K562 (cell line): ENCODE measurements at regions not wholly inside any gene's neighbourhood (a gene's known extent, or its start where the extent isn't known, plus 50 kb on each side); places are given as distances from the start of the nearest gene placed in this dataset.

ENCODE experiments used
- ATAC-seq: fragments of 200-7000 bp; cut with Tn5 transposase; 3 replicates; pipeline ENCODE4 v1.9.1; 2020; ENCODE audit warnings: moderate library complexity
- BruUV-seq: library from RNA; stranded (reverse); fragments of 400-500 nt; replicated peaks from 2 replicates; lab custom pipeline; 2021; lab: Mats Ljungman, UMichigan
- CTCF ChIA-PET: fragments of 300-600 bp; formaldehyde crosslinking; extraction: SDS; loops from one replicate; lab custom pipeline; 2021; ENCODE audit warnings: low intra/inter-chr PET ratio; lab: Yijun Ruan, JAX
- POLR2A ChIA-PET: fragments of 300-600, 350-650 bp; sonication (Branson Sonifier 250); formaldehyde crosslinking; extraction: SDS; loops from one replicate; lab custom pipeline; 2021; ENCODE audit warnings: antibody characterized with exemption, inconsistent platforms; lab: Yijun Ruan, JAX
- DNase-seq, 4 experiments: peaks; one replicate each; pipeline versions ENCODE4 v3.0.0 to v3.0.0-alpha.2; 2011 to 2018; ENCODE audit warnings: low spot score in 3 of 4, mixed read lengths in 3 of 4; ENCODE audit errors: extremely low read depth in 1 of 4
- FAIRE-seq: peaks from 2 replicates; lab custom pipeline; 2011; peaks lifted over from hg19 to GRCh38; lab: Jason Lieb, UNC
- H2AFZ ChIP-seq: 2 replicates; pipeline ENCODE4 v1.6.0; 2011; ENCODE audit warnings: low read depth, low read length, control low read depth, inconsistent platforms
- H3K27ac ChIP-seq: fragments of 200-600 bp; 3 replicates; pipeline ENCODE4 v1.8.0; 2011; ENCODE audit warnings: low read depth, mild to moderate bottlenecking, control low read depth, inconsistent platforms, low read length, moderate library complexity, mixed read lengths; ENCODE audit errors: extremely low read depth
- H3K27me3 ChIP-seq, 2 experiments: fragments of 300-600 bp in 1 of 2; 2 replicates in 1 of 2; 3 replicates in 1 of 2; pipeline versions ENCODE4 v1.6.0 to v1.8.0; 2011; ENCODE audit warnings: inconsistent platforms in 2 of 2, low read length in 2 of 2, mild to moderate bottlenecking in 1 of 2, mixed read lengths in 1 of 2, moderate library complexity in 1 of 2; ENCODE audit not compliant: control insufficient read depth in 2 of 2, insufficient read depth in 2 of 2
- H3K36me3 ChIP-seq: fragments of 300-600 bp; 3 replicates; pipeline ENCODE4 v1.8.0; 2011; ENCODE audit warnings: mild to moderate bottlenecking, low read length, inconsistent platforms; ENCODE audit not compliant: control insufficient read depth, insufficient read depth
- H3K4me1 ChIP-seq, 2 experiments: fragments of 200-600 bp in 1 of 2; replicated peaks in 1 of 2; 2 replicates in 1 of 2; 3 replicates in 1 of 2; pipeline versions ENCODE4 v1.5.1 to v1.8.0; 2011; ENCODE audit warnings: inconsistent platforms in 2 of 2, low read length in 2 of 2, mild to moderate bottlenecking in 1 of 2, mixed read lengths in 1 of 2, moderate library complexity in 1 of 2; ENCODE audit not compliant: control insufficient read depth in 2 of 2, insufficient read depth in 2 of 2
- H3K4me2 ChIP-seq: 2 replicates; pipeline ENCODE4 v1.6.1; 2011; ENCODE audit warnings: low read length, control low read depth, inconsistent platforms, mixed read lengths; ENCODE audit not compliant: insufficient read depth
- H3K4me3 ChIP-seq: fragments of 200-600 bp; sonication (generic), shearing (Covaris generic); 2 replicates; pipeline ENCODE4 v1.5.1; 2016; ENCODE audit warnings: control low read depth, inconsistent platforms
- H3K79me2 ChIP-seq: fragments of 200-600 bp; 3 replicates; pipeline ENCODE4 v1.8.0; 2011; ENCODE audit warnings: low read length, inconsistent platforms; ENCODE audit not compliant: control insufficient read depth, insufficient read depth
- H3K9ac ChIP-seq, 2 experiments: 2 replicates each; pipeline versions ENCODE4 v1.6.0 to v1.6.1; 2011; ENCODE audit warnings: low read depth in 2 of 2, low read length in 2 of 2, control low read depth in 1 of 2, inconsistent platforms in 1 of 2, mild to moderate bottlenecking in 1 of 2, mixed read lengths in 1 of 2; ENCODE audit not compliant: insufficient read depth in 1 of 2
- H3K9me1 ChIP-seq: one replicate; pipeline ENCODE4 v1.6.0; 2011; ENCODE audit warnings: inconsistent platforms, mild to moderate bottlenecking, low read length, moderate library complexity; ENCODE audit not compliant: control insufficient read depth, insufficient read depth
- H3K9me3 ChIP-seq: replicated peaks from 2 replicates; pipeline ENCODE4 v1.5.1; 2011; ENCODE audit warnings: low read depth, low read length, inconsistent platforms; ENCODE audit not compliant: control insufficient read depth, insufficient read depth
- H4K20me1 ChIP-seq: replicated peaks from 2 replicates; pipeline ENCODE4 v1.6.1; 2011; ENCODE audit warnings: low read length, inconsistent platforms, mixed read lengths; ENCODE audit not compliant: control insufficient read depth, insufficient read depth
- ESRRA ChIP-seq: fragments of 450-650 bp; IDR thresholded peaks from 2 replicates; pipeline ENCODE4 v1.6.1; 2014; ENCODE audit warnings: low read depth, mild to moderate bottlenecking, moderate library complexity, borderline replicate concordance
- FOXM1 ChIP-seq, 2 experiments: fragments of 450-650 bp in 1 of 2; sonication (generic) in 1 of 2; formaldehyde crosslinking in 1 of 2; IDR thresholded peaks; 2 replicates each; pipeline versions ENCODE4 v1.6.1 to v1.9.0; 2017 to 2022; ENCODE audit warnings: low read depth in 2 of 2, mild to moderate bottlenecking in 2 of 2, missing genetic modification reagents in 1 of 2, moderate library complexity in 1 of 2
- GTF2F1 ChIP-seq: IDR thresholded peaks from 2 replicates; pipeline ENCODE4 v1.6.1; 2011; ENCODE audit warnings: low read depth, low read length, improper control_type of control experiment
- HMBOX1 ChIP-seq: sonication (generic); IDR thresholded peaks from 2 replicates; pipeline ENCODE4 v1.6.1; 2016
- HOXB6 ChIP-seq: fragments of 250-450 bp; sonication (Bioruptor Pico); IDR thresholded peaks from 2 replicates; pipeline ENCODE4 v1.5.1; 2022; ENCODE audit warnings: mild to moderate bottlenecking, borderline replicate concordance
- MECOM ChIP-seq: fragments of 250-450 bp; sonication (Bioruptor Pico); IDR thresholded peaks from 2 replicates; pipeline ENCODE4 v1.8.0; 2022; ENCODE audit warnings: inconsistent platforms
- PCBP1 ChIP-seq: fragments of 200-400 bp; formaldehyde crosslinking; IDR thresholded peaks from 2 replicates; pipeline ENCODE4 v1.6.1; 2018; ENCODE audit warnings: mild to moderate bottlenecking, low read depth, low read length; ENCODE audit not compliant: poor library complexity, severe bottlenecking
- RCOR1 ChIP-seq, 2 experiments: IDR thresholded peaks; 2 replicates each; pipeline ENCODE4 v1.6.1; 2012; ENCODE audit warnings: low read depth in 2 of 2, low read length in 2 of 2, borderline replicate concordance in 1 of 2, improper control_type of control experiment in 1 of 2
- SETDB1 ChIP-seq: IDR thresholded peaks from one replicate; pipeline ENCODE4 v1.6.1; 2012; ENCODE audit warnings: low read length, control low read depth, inconsistent platforms
- SRF ChIP-seq, 2 experiments: fragments of 250-450, 450-650 bp in 1 of 2; sonication (Bioruptor Pico) in 1 of 2; sonication (generic) in 1 of 2; formaldehyde crosslinking; IDR thresholded peaks; 2 replicates each; pipeline versions ENCODE4 v1.5.0 to v1.5.1; 2020 to 2022; ENCODE audit warnings: mild to moderate bottlenecking in 1 of 2, missing genetic modification reagents in 1 of 2
- XRCC4 ChIP-seq: IDR thresholded peaks from one replicate; pipeline ENCODE4 v1.6.1; 2011; ENCODE audit not compliant: insufficient read depth, insufficient read length; ENCODE audit errors: extremely low read depth
- ZNF3 ChIP-seq: fragments of 250-450 bp; sonication (Bioruptor Pico); IDR thresholded peaks from 2 replicates; pipeline ENCODE4 v1.5.0; 2021; ENCODE audit warnings: mild to moderate bottlenecking, moderate library complexity
- ZNF586 ChIP-seq: fragments of 450-650 bp; formaldehyde crosslinking; conservative IDR thresholded peaks from 2 replicates; pipeline ENCODE4 v1.4.0; 2020; ENCODE audit warnings: mild to moderate bottlenecking, moderate library complexity
- ZNF695 ChIP-seq: fragments of 450-650 bp; formaldehyde crosslinking; IDR thresholded peaks from 2 replicates; pipeline ENCODE4 v1.4.0; 2020; ENCODE audit warnings: mild to moderate bottlenecking, moderate library complexity
- WGBS: fragments of 100-300 bp; shearing (Covaris generic); methylation state at CpG from one replicate; pipeline ENCODE4 v1.1.6; 2016; ENCODE audit warnings: low coverage, mixed read lengths; ENCODE audit not compliant: insufficient coverage; ENCODE audit errors: missing lambda C conversion rate; 5-methylcytosine and 5-hydroxymethylcytosine counted together
- in situ Hi-C: fragments of 300-500 bp; cut with MboI; formaldehyde crosslinking; loops from 4 replicates; pipeline ENCODE4 v1.15.0; 2018; ENCODE audit warnings: inconsistent platforms, mixed read lengths
- intact Hi-C: fragments of 100-400 bp; cut with micrococcal nuclease; formaldehyde crosslinking; loops from 2 replicates; pipeline ENCODE4 v1.14.2; 2022
- TF ChIP-seq, protein P1 (sequence below), 2 experiments: fragments of 200-800 bp in 1 of 2; sonication (Bioruptor generic) in 1 of 2; sonication (generic) in 1 of 2; formaldehyde crosslinking in 1 of 2; IDR thresholded peaks in 1 of 2; conservative IDR thresholded peaks in 1 of 2; 2 replicates each; pipeline versions ENCODE4 v1.5.0 to v1.6.1; 2016 to 2020; ENCODE audit warnings: missing compliant biosample characterization in 1 of 2, missing genetic modification characterization in 1 of 2, missing genetic modification reagents in 1 of 2
- TF ChIP-seq, protein P2 (sequence below): fragments of 250-450 bp; sonication (Bioruptor Pico); IDR thresholded peaks from 2 replicates; pipeline ENCODE4 v1.5.0; 2022; ENCODE audit warnings: mild to moderate bottlenecking

DNA sequence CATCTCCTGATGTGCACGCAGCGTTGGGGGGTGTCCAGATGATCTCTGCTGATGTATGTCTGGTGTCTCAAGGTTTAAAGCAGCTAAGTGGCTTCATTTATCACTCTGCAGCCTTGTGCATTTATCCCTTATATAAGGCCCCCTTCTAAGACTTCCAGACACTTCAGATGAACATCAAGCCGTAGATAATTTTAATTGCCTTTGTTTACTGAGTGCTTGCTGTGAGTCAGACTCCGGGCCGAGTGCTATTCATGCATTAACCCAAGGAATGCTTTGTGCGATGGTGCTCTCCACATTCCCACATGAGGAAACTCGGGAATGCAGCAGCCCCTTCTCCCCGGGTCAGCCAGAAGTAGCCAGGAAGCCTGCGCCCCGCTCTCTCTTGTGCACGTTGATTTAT, 328.6 kb upstream of the COBL start:
- H3K4me1 ChIP-seq, result no peaks in the 10 kb centered on the region
- FAIRE-seq, result no peak
- H3K27me3 ChIP-seq, result peaks cover 5 to 23% of the 10 kb centered on the region in 2 experiments; a peak in 4 of 5 replicates

More for the DNA sequence above, 328.6 kb upstream of the COBL start:
- TF ChIP-seq FOXM1 (IDR thresholded peaks at IDR 0.05; ENCODE audit: low read depth) (no peak), FOXM1 (CRISPR knock-in tag; IDR thresholded peaks at IDR 0.05; ENCODE audit: low read depth) (no peak), XRCC4 (no peak), HMBOX1 (no peak), ZNF3 (CRISPR knock-in tag) (no peak), HOXB6 (CRISPR knock-in tag) (no peak), MECOM (CRISPR knock-in tag) (no peak), ZNF695 (CRISPR knock-in tag) (no peak), ZNF586 (CRISPR knock-in tag) (no peak), RCOR1 (IDR thresholded peaks at IDR 0.05; ENCODE audit: borderline replicate concordance in 1 of 2, low read depth in 2 of 2, low read length in 2 of 2) (no peak), ESRRA (no peak), SETDB1 (no peak), GTF2F1 (no peak), SRF (CRISPR knock-in tag; IDR thresholded peaks at IDR 0.05) (no peak), PCBP1 (no peak)
- TF ChIP-seq, protein P1, sequence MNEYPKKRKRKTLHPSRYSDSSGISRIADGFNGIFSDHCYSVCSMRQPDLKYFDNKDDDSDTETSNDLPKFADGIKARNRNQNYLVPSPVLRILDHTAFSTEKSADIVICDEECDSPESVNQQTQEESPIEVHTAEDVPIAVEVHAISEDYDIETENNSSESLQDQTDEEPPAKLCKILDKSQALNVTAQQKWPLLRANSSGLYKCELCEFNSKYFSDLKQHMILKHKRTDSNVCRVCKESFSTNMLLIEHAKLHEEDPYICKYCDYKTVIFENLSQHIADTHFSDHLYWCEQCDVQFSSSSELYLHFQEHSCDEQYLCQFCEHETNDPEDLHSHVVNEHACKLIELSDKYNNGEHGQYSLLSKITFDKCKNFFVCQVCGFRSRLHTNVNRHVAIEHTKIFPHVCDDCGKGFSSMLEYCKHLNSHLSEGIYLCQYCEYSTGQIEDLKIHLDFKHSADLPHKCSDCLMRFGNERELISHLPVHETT (CRISPR knock-in tag; conservative IDR thresholded peaks at IDR 0.05 in 1 of 2, IDR thresholded peaks at IDR 0.05 in 1 of 2), result no peak
- TF ChIP-seq, protein P2, sequence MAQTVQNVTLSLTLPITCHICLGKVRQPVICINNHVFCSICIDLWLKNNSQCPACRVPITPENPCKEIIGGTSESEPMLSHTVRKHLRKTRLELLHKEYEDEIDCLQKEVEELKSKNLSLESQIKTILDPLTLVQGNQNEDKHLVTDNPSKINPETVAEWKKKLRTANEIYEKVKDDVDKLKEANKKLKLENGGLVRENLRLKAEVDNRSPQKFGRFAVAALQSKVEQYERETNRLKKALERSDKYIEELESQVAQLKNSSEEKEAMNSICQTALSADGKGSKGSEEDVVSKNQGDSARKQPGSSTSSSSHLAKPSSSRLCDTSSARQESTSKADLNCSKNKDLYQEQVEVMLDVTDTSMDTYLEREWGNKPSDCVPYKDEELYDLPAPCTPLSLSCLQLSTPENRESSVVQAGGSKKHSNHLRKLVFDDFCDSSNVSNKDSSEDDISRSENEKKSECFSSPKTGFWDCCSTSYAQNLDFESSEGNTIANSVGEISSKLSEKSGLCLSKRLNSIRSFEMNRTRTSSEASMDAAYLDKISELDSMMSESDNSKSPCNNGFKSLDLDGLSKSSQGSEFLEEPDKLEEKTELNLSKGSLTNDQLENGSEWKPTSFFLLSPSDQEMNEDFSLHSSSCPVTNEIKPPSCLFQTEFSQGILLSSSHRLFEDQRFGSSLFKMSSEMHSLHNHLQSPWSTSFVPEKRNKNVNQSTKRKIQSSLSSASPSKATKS, result no peak
- 0% methylated on average over 10 of the region's 11 CpGs for WGBS
- in situ Hi-C loops, result no loop called here
- ChIA-PET CTCF (no interaction called here), POLR2A (no interaction called here)
- no peak overlapping the region for H3K9ac ChIP-seq
- no peaks in the 10 kb centered on the region for H3K9me3 ChIP-seq
- BruUV-seq, result no TSS peak
- no peaks in the 10 kb centered on the region; the same call in 1 of the 2 replicates for H4K20me1 ChIP-seq
- H3K27ac ChIP-seq, result no peak overlapping the region
- H2AFZ ChIP-seq, result no peak overlapping the region
- ATAC-seq (no peak), DNase-seq (no peak)
- H3K4me3 ChIP-seq, result no peak overlapping the region
- intact Hi-C loops, result no loop called here
- no peaks in the 10 kb centered on the region for H3K36me3 ChIP-seq
- H3K9me1 ChIP-seq, result no peaks in the 10 kb centered on the region
- H3K4me2 ChIP-seq, result no peak overlapping the region
- no peaks in the 10 kb centered on the region for H3K79me2 ChIP-seq
